IMR-90 (cell line): ENCODE measurements at regions not wholly inside any gene's neighbourhood (a gene's known extent, or its start where the extent isn't known, plus 50 kb on each side); places are given as distances from the start of the nearest gene placed in this dataset.

ENCODE experiments used
- ATAC-seq: fragments of 200-7000 bp; cut with Tn5 transposase; 2 replicates; pipeline ENCODE4 v1.9.1; 2020; ENCODE audit warnings: low read depth, mild to moderate bottlenecking, moderate library complexity
- BruUV-seq: library from RNA; stranded (reverse); fragments of 400-500 nt; replicated peaks from 2 replicates; lab custom pipeline; 2021; lab: Mats Ljungman, UMichigan
- CTCF ChIA-PET: fragments of 300-600 bp; formaldehyde crosslinking; extraction: SDS; loops from one replicate; lab custom pipeline; 2021; ENCODE audit warnings: antibody characterized with exemption; lab: Yijun Ruan, JAX
- POLR2A ChIA-PET: fragments of 300-600 bp; sonication (Branson Sonifier 250); formaldehyde crosslinking; loops from one replicate; lab custom pipeline; 2022; ENCODE audit warnings: antibody characterized with exemption; ENCODE audit not compliant: unreplicated experiment; lab: Charles Lee
- DNase-seq: peaks from one replicate; pipeline ENCODE4 v3.0.0; 2013
- H2AFZ ChIP-seq: replicated peaks from 2 replicates; pipeline ENCODE3; 2013; ENCODE audit warnings: low read length, mild to moderate bottlenecking; ENCODE audit not compliant: poor library complexity
- H2AK5ac ChIP-seq: 2 replicates; pipeline ENCODE4 v1.6.1; 2013; ENCODE audit warnings: low read depth, low read length, inconsistent platforms
- H2AK9ac ChIP-seq: replicated peaks from 2 replicates; pipeline ENCODE3; 2013; ENCODE audit warnings: mild to moderate bottlenecking, low read depth, low read length, moderate library complexity; ENCODE audit not compliant: poor library complexity
- H2BK120ac ChIP-seq: 2 replicates; pipeline ENCODE4 v1.6.1; 2013; ENCODE audit warnings: low read depth, low read length, inconsistent platforms
- H2BK15ac ChIP-seq: 3 replicates; pipeline ENCODE4 v1.6.1; 2013; ENCODE audit warnings: low read depth, low read length, inconsistent platforms
- H2BK20ac ChIP-seq: 2 replicates; pipeline ENCODE4 v1.6.1; 2013; ENCODE audit warnings: low read depth, mild to moderate bottlenecking, inconsistent platforms, low read length, moderate library complexity
- H2BK5ac ChIP-seq: 2 replicates; pipeline ENCODE4 v1.6.1; 2013; ENCODE audit warnings: mild to moderate bottlenecking, low read depth, low read length, inconsistent platforms; ENCODE audit not compliant: poor library complexity, severe bottlenecking
- H3K14ac ChIP-seq: replicated peaks from 2 replicates; pipeline ENCODE4 v1.6.1; 2013; ENCODE audit warnings: low read depth, low read length, inconsistent platforms
- H3K18ac ChIP-seq: 2 replicates; pipeline ENCODE4 v1.6.1; 2013; ENCODE audit warnings: low read depth, low read length, control low read depth
- H3K23ac ChIP-seq: 2 replicates; pipeline ENCODE4 v1.6.1; 2013; ENCODE audit warnings: low read depth, low read length, inconsistent platforms
- H3K27ac ChIP-seq: 2 replicates; pipeline ENCODE4 v1.5.1; 2013; ENCODE audit warnings: mild to moderate bottlenecking, control low read depth, low read length; ENCODE audit not compliant: insufficient read depth
- H3K27me3 ChIP-seq: 2 replicates; pipeline ENCODE4 v1.6.1; 2013; ENCODE audit warnings: low read length; ENCODE audit not compliant: control insufficient read depth, insufficient read depth
- H3K36me3 ChIP-seq: 2 replicates; pipeline ENCODE4 v1.6.1; 2013; ENCODE audit warnings: low read length, mixed read lengths; ENCODE audit not compliant: control insufficient read depth, insufficient read depth
- H3K4ac ChIP-seq: 2 replicates; pipeline ENCODE4 v1.6.1; 2013; ENCODE audit warnings: low read depth, low read length, inconsistent platforms
- H3K4me1 ChIP-seq: 2 replicates; pipeline ENCODE4 v1.6.1; 2013; ENCODE audit warnings: low read length, mixed read lengths; ENCODE audit not compliant: control insufficient read depth, insufficient read depth
- H3K4me2 ChIP-seq: 2 replicates; pipeline ENCODE4 v1.6.1; 2013; ENCODE audit warnings: low read depth, mild to moderate bottlenecking, control low read depth, low read length, moderate library complexity
- H3K4me3 ChIP-seq: 2 replicates; pipeline ENCODE4 v1.5.1; 2013; ENCODE audit warnings: low read depth, mild to moderate bottlenecking, control low read depth, low read length, moderate library complexity; ENCODE audit not compliant: insufficient read depth
- H3K56ac ChIP-seq: 2 replicates; pipeline ENCODE4 v1.6.1; 2013; ENCODE audit warnings: low read length, inconsistent platforms; ENCODE audit not compliant: insufficient read depth; ENCODE audit errors: extremely low read depth
- H3K79me1 ChIP-seq, 2 experiments: 2 replicates each; pipeline ENCODE4 v1.6.1; 2013; ENCODE audit warnings: low read length in 2 of 2, inconsistent platforms in 1 of 2, low read depth in 1 of 2
- H3K9ac ChIP-seq: 2 replicates; pipeline ENCODE4 v1.6.1; 2013; ENCODE audit warnings: low read depth, low read length, control low read depth
- H3K9me1 ChIP-seq: 2 replicates; pipeline ENCODE4 v1.6.1; 2013; ENCODE audit warnings: low read length, inconsistent platforms; ENCODE audit not compliant: insufficient read depth
- H3K9me3 ChIP-seq: 2 replicates; pipeline ENCODE4 v1.6.1; 2013; ENCODE audit warnings: low read length; ENCODE audit not compliant: control insufficient read depth, insufficient read depth
- H4K20me1 ChIP-seq: 2 replicates; pipeline ENCODE4 v1.6.1; 2013; ENCODE audit warnings: low read length, inconsistent platforms; ENCODE audit not compliant: insufficient read depth
- H4K5ac ChIP-seq: 2 replicates; pipeline ENCODE4 v1.6.1; 2013; ENCODE audit warnings: mild to moderate bottlenecking, low read depth, low read length, control low read depth
- H4K8ac ChIP-seq, 2 experiments: 2 replicates each; pipeline ENCODE4 v1.6.1; 2013; ENCODE audit warnings: low read depth in 2 of 2, low read length in 2 of 2, control low read depth in 1 of 2, inconsistent platforms in 1 of 2
- H4K91ac ChIP-seq: 2 replicates; pipeline ENCODE4 v1.6.1; 2013; ENCODE audit warnings: low read depth, low read length, inconsistent platforms; ENCODE audit not compliant: insufficient read depth
- CHD1 ChIP-seq: IDR thresholded peaks from 2 replicates; pipeline ENCODE4 v1.6.1; 2012; ENCODE audit warnings: low read depth, low read length, improper control_type of control experiment
- ELK1 ChIP-seq: fragments of 150-350 bp; IDR thresholded peaks from 2 replicates; pipeline ENCODE4 v1.6.1; 2016; ENCODE audit warnings: low read depth, mild to moderate bottlenecking, low read length, moderate library complexity, borderline replicate concordance
- POLR2A ChIP-seq: IDR thresholded peaks from 2 replicates; pipeline ENCODE4 v1.6.1; 2012; ENCODE audit warnings: mild to moderate bottlenecking, low read depth, low read length
- RFX5 ChIP-seq: IDR thresholded peaks from 2 replicates; pipeline ENCODE4 v1.8.0; 2012; ENCODE audit warnings: low read depth, mild to moderate bottlenecking, low read length, moderate library complexity
- whole genome bisulfite sequencing, 2 experiments: methylation state at CpG; one replicate each; pipeline versions ENCODE4 v1.1.5 to v1.1.7; 2013; ENCODE audit warnings: missing lambda C conversion rate in 2 of 2; ENCODE audit not compliant: insufficient read length in 1 of 2; ENCODE audit errors: extremely low coverage in 2 of 2; 5-methylcytosine and 5-hydroxymethylcytosine counted together
- dilution Hi-C: fragments of 300-500 bp; cut with HindIII; formaldehyde crosslinking; loops from one replicate; pipeline ENCODE4 v1.14.3; 2018; ENCODE audit warnings: low sequenced_read_pairs; ENCODE audit not compliant: unreplicated experiment
- in situ Hi-C: fragments of 300-500 bp; cut with MboI; formaldehyde crosslinking; loops from 3 replicates; pipeline ENCODE4 v1.14.3; 2019; ENCODE audit warnings: low sequenced_read_pairs, inconsistent platforms, mixed read lengths
- intact Hi-C: fragments of 100-400 bp; cut with micrococcal nuclease; formaldehyde crosslinking; loops from 2 replicates; pipeline ENCODE4 v1.10.0; 2022

- dilution Hi-C loops = no loop called here
- H2BK120ac ChIP-seq = no peak overlapping the region
- no peak for TF ChIP-seq ELK1
- TF ChIP-seq POLR2A = no peak
- TF ChIP-seq RFX5 = no peak
- TF ChIP-seq CHD1 = no peak
- H2BK20ac ChIP-seq = no peak overlapping the region
- H3K79me1 ChIP-seq = no peaks in the 10 kb centered on the region
- no peaks in the 10 kb centered on the region for H3K9me1 ChIP-seq
- no peak overlapping the region for H3K9ac ChIP-seq
- H4K91ac ChIP-seq = no peak overlapping the region
- peak overlapping the region; percentile 48 for H2AK9ac ChIP-seq
- ChIA-PET POLR2A (no interaction called here), CTCF (no interaction called here)
- no peak overlapping the region for H4K5ac ChIP-seq
- 0 out of 2 replicates have a peak overlapping the region, but pooled peaks have one; percentile 52 for H3K14ac ChIP-seq
- BruUV-seq = no TSS peak
- WGBS, 2 experiments = no CpG with 5 or more reads among the region's 9 CpGs
- H3K4me3 ChIP-seq = no peak overlapping the region
- no peak overlapping the region for H2AK5ac ChIP-seq
- DNase-seq = no peak
- peaks cover 7% of the 10 kb centered on the region for H3K4me1 ChIP-seq
- H4K20me1 ChIP-seq = no peaks in the 10 kb centered on the region
- H3K4me2 ChIP-seq = no peak overlapping the region
- no peaks in the 10 kb centered on the region for H3K27me3 ChIP-seq
- H3K27ac ChIP-seq = no peak overlapping the region
- H4K8ac ChIP-seq = no peak overlapping the region
- no peak overlapping the region for H2BK15ac ChIP-seq
- H3K9me3 ChIP-seq = no peaks in the 10 kb centered on the region
- no peaks in the 10 kb centered on the region for H3K36me3 ChIP-seq
- no peak overlapping the region for H3K4ac ChIP-seq
- no peak overlapping the region for H3K23ac ChIP-seq
- no peak overlapping the region for H3K56ac ChIP-seq
- no peak overlapping the region for H2AFZ ChIP-seq
- ATAC-seq = no peak
- no peak overlapping the region for H2BK5ac ChIP-seq
- H3K18ac ChIP-seq = no peak overlapping the region
- intact Hi-C loops = no loop called here
- in situ Hi-C loops = no loop called here
These were observed 52.8 kb upstream of the KLF6 start for GRCh38 chr10:3837647-3838459.
